ENCODE measurements at regions not wholly inside any gene's neighbourhood (a gene's known extent, or its start where the extent isn't known, plus 50 kb on each side); places are given as distances from the start of the nearest gene placed in this dataset.
"Not testable (repeated sequence)": the region's sequence is repeated elsewhere in the genome, so short reads cannot be mapped to it uniquely, and the experiment has no call there.

- Histone ChIP-seq H3K9me3 (no peaks in the 10 kb centered on the region), H3K27ac (no peak overlapping the region), H3K4me3 (no peak overlapping the region), H3K36me3 (no peaks in the 10 kb centered on the region), H3K4me1 (no peaks in the 10 kb centered on the region), H3K27me3 (no peaks in the 10 kb centered on the region)
- intact Hi-C loops (cut with DNase I) = no loop called here
- ATAC-seq (no peak), DNase-seq (no peak)
- no peak for TF ChIP-seq CTCF (IDR thresholded peaks at IDR 0.05)
These were observed 175.5 kb downstream of the AKAIN1 start for GRCh38 chr18:5021558-5021957.

- no peak for DNase-seq
- intact Hi-C loops (cut with DNase I) = no loop called here
- TF ChIP-seq CTCF (IDR thresholded peaks at IDR 0.05) = no peak
- no peaks in the 10 kb centered on the region for H3K27me3 ChIP-seq
- H3K4me1 ChIP-seq = no peaks in the 10 kb centered on the region
- no peak for ATAC-seq
- H3K4me3 ChIP-seq = no peak overlapping the region
- H3K9me3 ChIP-seq = no peaks in the 10 kb centered on the region
- H3K27ac ChIP-seq = no peak overlapping the region
- H3K36me3 ChIP-seq = no peaks in the 10 kb centered on the region
These were observed 181.8 kb downstream of the AKAIN1 start for GRCh38 chr18:5015213-5015612.

GRCh38 chr18:5004031-5004820, 192.8 kb downstream of the AKAIN1 start:
- not testable (repeated sequence) for H3K4me3 ChIP-seq

GRCh38 chr18:4994710-4995109, 202.3 kb downstream of the AKAIN1 start:
- Histone ChIP-seq H3K27ac (no peak overlapping the region), H3K27me3 (no peaks in the 10 kb centered on the region), H3K36me3 (no peaks in the 10 kb centered on the region), H3K4me3 (no peak overlapping the region), H3K9me3 (no peaks in the 10 kb centered on the region), H3K4me1 (no peaks in the 10 kb centered on the region)
- intact Hi-C loops (cut with DNase I) = no loop called here
- DNase-seq (no peak), ATAC-seq (no peak)
- TF ChIP-seq CTCF (IDR thresholded peaks at IDR 0.05) = no peak

More at GRCh38 chr18:5004031-5004820, 192.8 kb downstream of the AKAIN1 start:
- H3K27ac ChIP-seq; ATAC-seq; DNase-seq; H3K4me1 ChIP-seq; H3K27me3 ChIP-seq; H3K9me3 ChIP-seq; intact Hi-C loops (cut with DNase I); H3K36me3 ChIP-seq: not testable (repeated sequence)

GRCh38 chr18:4987452-4988405, 209.3 kb downstream of the AKAIN1 start:
- no peak for TF ChIP-seq CTCF (IDR thresholded peaks at IDR 0.05)
- no peak for DNase-seq
- H3K27ac ChIP-seq = no peak overlapping the region
- H3K4me3 ChIP-seq = no peak overlapping the region
- no peaks in the 10 kb centered on the region for H3K9me3 ChIP-seq
- peak; percentile 26 for ATAC-seq
- no peaks in the 10 kb centered on the region for H3K27me3 ChIP-seq
- no peaks in the 10 kb centered on the region for H3K4me1 ChIP-seq
- H3K36me3 ChIP-seq = no peaks in the 10 kb centered on the region
- intact Hi-C loops (cut with DNase I) = no loop called here

GRCh38 chr18:4986677-4987076, 210.4 kb downstream of the AKAIN1 start:
- ATAC-seq = peak; percentile 36
- Histone ChIP-seq H3K9me3 (no peaks in the 10 kb centered on the region), H3K36me3 (no peaks in the 10 kb centered on the region), H3K4me3 (no peak overlapping the region), H3K4me1 (no peaks in the 10 kb centered on the region), H3K27ac (no peak overlapping the region), H3K27me3 (no peaks in the 10 kb centered on the region)
- DNase-seq = peak; percentile 53
- TF ChIP-seq CTCF (IDR thresholded peaks at IDR 0.05) = no peak
- intact Hi-C loops (cut with DNase I) = no loop called here
